NK-92 treated with Interleukin-12 subunit alpha and Interleukin-12 subunit beta, amount 100 ng/mL, for 24 hours (cell line): ENCODE measurements at regions not wholly inside any gene's neighbourhood (a gene's known extent, or its start where the extent isn't known, plus 50 kb on each side); places are given as distances from the start of the nearest gene placed in this dataset.

Source experiments
- DNase-seq: peaks from one replicate; lab custom pipeline; 2025; lab: John Stamatoyannopoulos, UW

DNA sequence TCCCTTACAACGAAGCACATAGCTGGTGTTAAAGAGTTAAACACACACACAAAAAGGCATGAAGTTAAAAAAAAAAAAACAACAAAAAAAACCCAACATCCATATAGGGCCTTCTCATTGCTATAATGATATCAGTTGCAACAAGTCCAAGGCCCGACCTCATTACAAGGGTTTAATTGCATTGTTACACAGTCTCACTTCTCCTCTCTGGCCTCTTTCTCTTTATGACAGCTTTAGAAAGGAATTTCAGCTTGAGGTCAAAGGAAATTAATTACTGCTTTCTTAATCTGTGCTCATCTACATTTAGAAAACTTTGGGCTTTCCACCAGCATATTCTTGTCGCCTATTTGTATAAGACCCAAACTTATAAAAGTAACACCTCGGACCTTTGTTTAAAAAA is 342.1 kb downstream of the NR2F2 start:
- no peak for DNase-seq

DNA sequence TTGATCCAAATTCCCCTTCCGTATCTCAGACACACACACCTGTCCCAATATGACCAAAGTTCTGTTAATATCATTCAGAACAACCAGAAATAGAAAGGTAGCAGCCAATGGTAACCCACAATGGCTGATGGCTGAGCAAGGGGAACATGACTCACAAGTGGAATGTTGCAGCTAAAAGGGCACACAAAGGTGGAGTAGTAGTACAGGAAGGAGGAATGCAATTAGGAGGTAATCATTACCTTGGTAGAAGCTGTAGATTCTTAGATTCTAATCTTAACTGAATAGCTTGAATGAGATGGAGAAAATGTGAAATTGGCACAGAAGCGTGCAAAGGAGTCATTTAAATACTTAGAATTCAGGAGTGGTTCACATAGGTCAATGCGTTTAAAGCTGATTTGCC is 347.9 kb downstream of the NR2F2 start:
- DNase-seq: no peak

DNA sequence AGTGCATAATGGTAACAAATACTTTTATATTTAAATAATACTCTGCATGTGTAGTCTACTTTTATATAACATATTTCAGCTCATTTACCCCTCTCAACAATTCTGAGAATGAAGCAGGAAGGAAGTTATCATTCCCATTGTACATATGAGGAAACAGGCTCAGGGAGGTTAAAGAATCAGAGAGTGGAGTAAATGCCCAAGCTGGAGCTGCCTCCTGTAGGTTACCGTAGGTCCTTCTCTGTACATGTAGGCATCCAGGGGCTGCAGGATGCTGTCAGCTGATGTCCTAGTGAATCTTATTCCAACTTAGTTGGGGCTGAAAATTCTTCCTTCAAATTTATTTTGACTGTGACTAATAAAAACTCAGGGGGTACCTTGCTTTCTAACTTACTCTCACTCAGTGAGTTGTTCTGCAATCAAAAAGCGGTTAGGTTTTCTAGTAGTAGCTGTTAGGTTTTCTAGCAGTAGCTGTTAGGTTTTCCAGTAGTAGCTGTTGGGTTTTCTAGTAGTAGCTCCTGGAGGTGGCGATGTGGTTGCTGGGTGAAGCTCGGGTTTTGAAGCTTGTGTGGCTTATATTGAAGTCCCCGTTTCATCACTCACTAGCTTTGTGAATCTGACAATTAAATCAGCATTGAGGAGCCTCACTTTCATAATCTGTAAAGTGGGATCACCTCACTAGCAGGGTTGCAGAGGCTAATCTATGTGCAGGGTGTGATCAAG is 357.0 kb downstream of the NR2F2 start:
- no peak for DNase-seq

DNA sequence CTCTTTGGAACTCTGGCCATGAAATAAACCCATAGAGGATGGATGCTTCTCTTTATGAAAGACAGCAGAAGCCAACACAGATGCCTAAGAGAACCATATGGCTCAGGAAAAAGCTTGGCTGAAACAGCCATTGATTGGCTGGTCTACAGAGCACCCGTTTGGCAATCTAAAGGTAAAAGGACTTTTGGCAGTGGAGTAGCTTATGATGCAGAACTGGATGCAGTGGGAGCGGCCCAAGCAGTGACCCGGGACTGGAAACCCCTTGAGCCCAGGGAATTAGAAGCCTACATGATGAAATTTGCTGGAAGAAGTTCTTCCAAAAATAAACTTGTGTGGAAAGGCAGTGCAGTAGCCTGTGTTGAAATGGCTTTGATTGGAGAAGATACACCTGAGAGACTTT is 360.2 kb downstream of the NR2F2 start:
- no peak for DNase-seq

DNA sequence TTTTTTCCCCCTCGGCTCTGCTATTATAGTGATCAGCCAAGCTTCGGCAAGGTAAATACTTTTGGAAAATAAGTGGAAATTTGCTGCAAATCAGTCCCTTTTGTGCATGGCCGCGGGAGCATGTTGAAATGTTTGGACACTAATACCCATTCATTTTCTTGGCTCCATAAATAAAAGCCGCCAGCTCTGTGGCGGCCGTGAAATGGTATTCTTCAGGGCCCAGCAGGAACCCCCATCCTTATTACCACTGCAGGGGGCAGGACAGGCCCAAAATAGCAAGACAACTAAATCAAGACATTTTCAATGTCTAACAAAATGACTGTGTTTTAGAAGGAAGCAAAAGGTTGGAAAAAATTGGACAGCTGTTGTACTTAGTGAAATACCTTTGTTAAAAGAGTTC is 362.3 kb downstream of the NR2F2 start:
- no peak for DNase-seq

DNA sequence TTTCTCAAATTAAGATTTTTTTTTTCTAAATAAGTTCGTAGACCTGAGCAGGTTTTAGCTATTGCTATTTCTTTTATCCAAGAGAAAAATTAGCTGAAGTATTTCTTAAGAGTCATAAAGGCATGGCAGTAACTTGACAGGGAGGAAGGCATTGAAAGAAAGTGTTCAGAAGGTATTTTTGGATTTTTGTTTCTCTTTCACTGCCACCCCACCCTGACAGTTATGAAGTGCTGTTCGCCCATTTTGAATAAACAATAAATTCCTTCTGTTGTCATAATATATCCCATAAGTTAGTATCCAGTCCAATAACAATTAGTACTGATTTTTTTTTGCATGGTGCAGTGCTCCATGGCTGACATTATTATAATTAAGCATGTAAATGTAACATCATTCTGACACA is 363.0 kb downstream of the NR2F2 start:
- no peak for DNase-seq

DNA sequence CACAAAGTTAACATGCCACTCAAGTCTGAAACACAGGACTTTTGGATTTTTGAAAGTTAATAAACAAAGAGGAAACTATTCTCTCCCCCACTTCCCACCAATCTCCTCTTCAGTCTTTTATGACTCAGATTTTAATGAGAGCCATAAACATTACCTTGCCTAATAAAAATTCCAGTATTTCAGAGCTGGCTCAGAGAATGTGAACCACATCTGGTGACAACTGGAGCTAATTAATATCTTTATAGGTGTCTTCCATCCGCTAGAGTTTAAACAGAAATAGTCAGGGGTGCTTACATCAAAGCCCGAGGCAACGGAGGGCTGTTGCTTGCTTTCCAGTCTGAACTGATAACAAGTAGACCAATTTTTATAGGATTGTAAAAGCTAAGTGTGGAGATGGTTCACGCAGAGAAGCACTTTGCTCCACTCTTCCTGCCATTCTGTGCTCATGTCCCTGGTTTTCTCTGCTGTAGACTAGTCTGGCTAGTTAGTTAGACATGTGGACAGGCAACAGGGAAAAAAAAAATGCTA is 363.6 kb downstream of the NR2F2 start:
- no peak for DNase-seq

DNA sequence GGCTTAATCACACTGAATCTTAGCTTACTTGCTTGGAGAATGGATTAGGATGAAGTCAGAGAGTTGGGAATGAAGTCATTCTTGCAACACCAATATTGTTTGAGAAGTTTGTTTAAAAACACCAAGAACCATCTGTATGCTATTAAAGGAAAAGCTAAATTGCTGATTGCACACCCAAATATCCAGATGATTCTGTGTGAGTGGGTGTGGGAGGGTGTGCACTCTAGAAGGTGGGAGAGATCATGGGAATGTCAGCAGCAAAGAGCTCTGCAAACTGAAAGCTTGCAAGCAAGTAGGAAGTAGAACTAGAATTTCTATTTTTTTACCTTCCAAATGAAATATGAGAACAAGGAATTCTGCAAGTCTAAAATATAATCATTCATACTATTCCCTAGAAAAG is 364.9 kb downstream of the NR2F2 start:
- no peak for DNase-seq

DNA sequence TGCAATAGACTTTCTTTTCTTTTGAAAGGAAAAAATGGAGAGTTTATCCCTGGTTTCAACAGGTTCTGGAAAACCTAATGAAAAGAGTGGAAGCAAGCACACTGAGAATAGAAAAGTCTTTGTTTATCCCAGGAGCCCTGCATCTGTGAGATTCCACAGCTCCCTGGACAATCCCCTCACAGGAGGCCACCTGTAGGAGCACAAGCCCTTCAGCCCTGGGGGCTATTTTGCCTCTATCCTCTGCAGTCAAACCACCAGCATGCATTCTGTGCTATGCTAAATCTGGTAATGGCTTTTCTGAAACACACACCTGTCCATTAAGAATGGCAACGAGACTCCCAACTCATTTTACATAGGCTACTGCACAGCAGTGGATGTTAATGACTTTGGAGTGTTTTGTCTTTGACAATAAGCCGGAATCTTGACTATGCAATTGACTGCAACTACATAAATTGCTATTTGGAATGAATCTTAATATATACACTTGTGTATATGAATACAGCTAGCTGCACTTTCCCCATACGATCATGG is 369.4 kb downstream of the NR2F2 start:
- no peak for DNase-seq

DNA sequence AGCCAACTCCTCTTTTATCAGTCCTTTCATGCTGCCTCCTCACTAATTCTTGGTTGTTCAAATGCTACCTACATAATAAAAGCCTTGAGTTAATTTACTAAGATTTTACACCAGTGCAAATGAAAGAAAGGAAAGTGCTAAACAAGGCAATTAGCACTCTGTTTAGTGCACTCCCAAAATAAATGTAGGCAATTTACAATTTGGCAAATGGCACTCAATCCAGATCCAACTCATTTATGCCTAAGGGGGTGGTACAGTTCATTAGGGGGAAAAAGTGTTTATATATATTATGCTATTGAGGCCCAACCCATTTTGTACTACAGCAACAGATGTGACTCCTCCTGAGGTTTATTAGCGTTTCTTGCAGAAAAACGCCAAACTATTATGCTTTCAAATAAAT is 370.1 kb downstream of the NR2F2 start:
- DNase-seq: no peak

DNA sequence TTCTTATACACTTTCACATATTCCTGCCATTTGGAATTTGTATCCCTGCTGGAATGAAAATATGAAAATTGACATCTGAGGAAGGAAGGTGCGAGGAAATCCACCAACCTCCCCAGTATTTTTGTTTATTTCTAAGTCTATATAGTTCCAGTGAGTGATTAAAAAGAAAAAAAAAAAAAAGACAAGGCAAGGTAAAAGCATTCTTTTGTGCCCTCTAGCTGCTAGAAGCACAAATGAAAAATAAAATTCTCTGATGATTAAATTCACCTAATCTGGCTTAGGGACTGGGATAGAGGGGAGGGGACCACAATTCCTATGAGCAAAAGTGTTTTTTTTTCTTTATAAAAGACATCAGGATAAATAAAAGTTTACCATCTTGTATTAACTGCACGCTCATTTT is 370.9 kb downstream of the NR2F2 start:
- DNase-seq: no peak

DNA sequence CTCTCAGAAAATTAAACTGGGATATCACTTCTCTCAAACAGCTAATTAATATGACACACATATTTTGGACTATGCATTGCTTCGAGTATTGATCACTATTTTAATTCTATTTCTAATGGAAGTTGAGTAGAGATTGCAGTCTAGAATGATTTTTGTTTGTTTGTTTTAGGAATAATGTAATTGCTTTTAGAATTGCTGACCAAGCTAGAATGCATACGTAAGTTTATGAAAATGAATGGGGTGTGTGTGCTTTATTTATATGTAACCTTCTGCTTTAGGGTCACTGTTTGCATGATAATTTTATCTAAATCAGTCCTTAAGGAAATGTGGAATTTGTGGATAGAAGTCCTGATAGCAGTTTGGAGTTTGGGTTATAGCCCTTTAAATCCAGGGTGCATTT is 371.4 kb downstream of the NR2F2 start:
- no peak for DNase-seq

DNA sequence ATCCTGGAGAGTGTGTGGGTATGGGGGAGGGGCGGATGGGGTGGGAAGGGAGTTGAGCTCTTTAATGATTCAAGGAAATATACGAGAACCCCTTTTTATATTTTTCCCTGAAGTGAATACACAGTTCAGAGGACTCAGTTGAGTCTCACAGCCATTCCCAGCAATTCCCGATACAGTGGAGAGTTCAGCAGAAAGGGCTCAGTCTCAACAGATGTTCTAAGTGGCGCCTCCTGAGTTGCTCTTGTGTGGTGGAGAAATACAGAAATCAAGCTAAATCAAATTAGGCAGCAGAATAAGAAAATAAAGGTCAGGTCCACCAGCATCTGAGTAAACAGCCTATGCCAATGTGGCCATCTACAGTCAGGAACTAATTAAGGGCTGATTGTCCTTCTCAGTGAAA is 372.1 kb downstream of the NR2F2 start:
- no peak for DNase-seq

DNA sequence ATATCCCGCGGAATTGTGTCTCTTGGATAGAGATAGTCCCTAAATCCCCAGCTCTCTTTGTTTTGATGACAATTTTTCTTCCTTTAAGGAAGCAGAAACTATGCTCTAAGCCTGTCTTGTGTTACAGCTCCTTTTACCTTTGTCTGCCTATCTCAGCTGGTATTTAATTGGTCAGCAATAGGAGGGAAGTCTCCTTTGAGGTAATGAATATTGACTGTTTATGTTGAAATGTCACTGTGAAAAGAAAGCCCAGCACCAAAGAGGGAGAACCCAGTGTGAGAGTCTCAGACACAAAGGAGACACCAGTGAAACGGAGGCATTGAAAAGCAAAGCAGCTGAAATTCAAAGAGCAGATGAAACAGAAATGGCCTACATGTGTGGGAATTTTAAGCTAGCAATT is 372.6 kb downstream of the NR2F2 start:
- DNase-seq: no peak

DNA sequence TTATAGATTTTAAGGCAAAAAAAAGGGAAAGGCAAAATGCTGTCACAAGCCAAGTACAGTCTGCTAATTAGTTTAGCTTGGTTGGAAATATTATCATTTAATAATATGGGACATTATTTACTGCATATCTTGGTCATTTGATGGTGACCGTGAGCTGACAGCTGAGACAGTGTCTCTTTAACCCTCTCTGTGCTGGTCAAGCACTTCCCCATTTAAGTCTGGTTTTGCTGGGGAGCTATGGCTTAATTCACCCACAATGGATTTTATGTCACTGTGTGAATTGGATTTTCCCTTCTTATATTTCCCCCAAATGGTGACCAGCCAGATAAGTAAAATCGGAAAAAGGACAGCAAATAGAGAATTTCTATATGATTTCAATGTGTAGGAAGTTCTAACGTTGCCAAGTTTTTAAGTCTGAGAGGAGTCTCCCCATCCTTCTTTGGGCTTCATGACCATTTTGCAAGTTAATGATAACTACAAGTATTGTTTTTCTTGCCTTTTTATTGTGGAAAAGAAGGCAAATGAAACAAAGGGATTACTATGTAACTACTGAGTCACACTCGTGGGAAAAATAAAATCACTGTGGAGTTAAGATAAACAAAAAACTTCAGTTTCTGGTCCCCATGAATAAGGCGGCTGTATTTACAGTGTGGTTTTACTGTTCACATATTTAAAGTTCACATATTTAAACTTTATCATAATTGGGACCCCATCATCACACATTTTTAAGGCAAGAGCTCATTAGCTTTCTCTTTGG is 373.5 kb downstream of the NR2F2 start:
- no peak for DNase-seq

DNA sequence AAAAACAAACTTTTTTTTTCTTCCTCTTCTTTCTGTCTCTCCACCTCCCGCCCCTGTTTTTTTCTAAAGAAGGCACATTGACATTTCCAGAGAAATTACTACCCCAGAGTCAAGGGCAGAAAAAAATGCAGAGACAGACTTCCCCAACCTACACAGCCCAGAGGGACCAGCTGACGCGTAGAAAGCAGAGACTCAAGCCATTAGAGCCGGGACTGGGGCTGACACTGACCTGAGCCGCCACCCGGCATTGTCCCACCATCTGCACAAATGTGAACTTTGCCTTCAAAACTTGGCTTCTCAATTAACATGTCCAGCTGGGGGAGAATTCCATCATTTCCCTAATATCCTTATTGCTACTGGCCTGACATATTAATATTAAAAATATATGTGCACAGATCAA is 385.6 kb downstream of the NR2F2 start:
- no peak for DNase-seq

DNA sequence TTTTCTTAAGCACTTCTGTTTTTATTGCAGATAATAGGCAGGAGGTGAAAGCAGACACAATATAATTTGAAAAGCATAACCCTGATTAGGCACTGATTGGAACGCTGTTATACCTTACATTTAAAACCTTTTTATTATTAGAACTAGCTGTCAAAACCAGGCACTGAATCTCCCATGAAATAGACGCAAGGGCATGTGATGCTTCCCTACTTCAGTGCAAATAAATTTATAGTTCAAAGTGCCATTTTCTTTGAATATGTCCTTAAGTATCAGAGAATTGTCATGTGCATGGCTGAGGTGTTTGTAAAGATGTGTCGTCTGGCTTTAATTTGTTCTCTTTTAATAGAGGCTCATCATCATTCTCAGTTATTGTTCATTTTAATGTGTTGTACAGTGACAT is 386.0 kb downstream of the NR2F2 start:
- DNase-seq: no peak

DNA sequence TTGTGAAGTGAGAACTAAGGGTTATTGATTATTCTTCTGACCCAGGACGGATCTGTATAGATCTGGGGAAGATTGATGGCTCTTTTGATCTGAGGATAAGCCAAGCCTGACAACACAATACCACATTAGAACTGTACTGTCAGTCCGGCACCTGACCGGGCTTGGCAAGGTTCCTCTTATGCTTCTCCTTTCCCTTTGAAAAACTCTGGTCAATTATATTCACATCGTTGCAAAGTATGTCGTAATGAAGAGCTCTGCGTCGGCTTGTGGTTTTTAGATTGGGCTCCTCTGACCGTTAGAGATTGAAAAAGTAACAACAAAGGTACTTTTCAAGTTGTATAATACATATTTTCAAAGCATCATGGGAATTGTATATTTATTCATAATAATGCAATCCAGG is 389.8 kb downstream of the NR2F2 start:
- DNase-seq: no peak

DNA sequence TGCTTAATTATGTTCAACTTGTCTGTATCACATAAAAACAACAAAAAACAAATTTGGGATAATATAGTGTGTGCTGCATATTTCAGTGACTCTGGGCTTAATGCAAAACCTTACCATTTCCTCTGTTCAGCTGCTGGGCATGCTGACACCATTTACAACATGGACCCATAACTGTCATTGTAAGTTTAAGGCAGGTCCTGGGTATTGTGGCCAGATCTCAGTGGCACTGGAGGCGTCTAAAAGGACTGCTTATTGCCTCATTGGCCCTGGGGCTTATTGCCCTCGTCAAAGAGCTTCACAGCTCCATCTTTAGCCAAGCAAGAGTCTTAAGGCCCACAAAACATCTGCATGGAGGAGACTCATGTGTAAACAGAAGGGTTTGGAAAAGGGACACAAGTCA is 390.2 kb downstream of the NR2F2 start:
- no peak for DNase-seq

DNA sequence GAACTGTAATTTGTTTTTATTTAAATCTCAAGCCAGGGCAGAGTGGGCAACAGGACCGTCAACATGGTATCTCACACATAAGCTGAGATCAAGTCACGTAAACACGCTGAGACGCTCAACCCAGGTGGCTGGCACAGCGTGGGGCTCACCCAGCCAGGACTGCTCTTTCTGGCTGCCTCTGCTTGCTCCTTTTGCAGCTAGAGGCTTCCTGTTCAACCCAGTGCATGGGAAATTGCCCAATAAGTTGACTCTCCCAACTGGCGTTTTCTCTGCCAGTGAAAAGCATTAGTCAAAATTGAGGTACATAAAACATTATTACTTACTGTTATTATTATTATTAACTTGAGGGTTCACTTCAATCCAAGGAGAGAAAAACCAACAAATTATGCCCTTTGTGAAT is 398.1 kb downstream of the NR2F2 start:
- DNase-seq: no peak

DNA sequence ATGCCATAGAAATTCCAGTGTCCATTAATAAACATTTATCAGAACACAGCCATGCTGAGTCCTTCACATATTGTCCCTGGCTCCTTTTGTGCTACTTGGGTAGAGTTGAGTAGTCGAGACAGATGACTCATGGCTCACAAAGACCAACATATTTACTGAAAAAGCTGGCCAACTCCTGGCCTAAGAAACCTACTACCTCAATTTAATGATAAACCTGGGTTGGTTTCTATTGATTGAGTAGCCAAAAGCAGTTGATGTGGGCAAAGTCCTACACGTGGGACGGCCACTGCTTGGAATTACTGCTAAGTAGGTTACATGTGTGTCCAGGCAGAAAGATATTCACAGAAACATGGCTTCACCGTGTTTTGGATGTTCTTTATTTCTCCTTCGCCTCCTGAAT is 402.2 kb downstream of the NR2F2 start:
- no peak for DNase-seq

DNA sequence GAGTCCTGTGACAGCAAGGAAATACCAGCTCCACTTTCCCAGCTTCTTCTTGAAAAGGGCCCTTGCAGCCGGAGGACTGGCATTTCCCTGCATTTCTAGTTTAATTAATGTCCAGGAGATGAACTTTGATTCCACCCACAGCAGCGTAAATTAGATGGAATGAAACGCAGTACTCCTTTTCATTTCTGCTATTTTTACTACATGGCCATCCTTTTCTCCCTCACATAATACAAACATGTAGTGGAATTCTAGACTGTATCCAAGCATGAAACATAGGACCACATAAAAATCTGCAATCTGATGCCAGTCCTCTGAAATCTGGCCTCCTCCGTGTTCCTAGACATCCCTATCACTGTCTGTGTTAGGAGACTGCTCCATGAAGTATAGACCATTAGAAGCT is 403.2 kb downstream of the NR2F2 start:
- DNase-seq: no peak

DNA sequence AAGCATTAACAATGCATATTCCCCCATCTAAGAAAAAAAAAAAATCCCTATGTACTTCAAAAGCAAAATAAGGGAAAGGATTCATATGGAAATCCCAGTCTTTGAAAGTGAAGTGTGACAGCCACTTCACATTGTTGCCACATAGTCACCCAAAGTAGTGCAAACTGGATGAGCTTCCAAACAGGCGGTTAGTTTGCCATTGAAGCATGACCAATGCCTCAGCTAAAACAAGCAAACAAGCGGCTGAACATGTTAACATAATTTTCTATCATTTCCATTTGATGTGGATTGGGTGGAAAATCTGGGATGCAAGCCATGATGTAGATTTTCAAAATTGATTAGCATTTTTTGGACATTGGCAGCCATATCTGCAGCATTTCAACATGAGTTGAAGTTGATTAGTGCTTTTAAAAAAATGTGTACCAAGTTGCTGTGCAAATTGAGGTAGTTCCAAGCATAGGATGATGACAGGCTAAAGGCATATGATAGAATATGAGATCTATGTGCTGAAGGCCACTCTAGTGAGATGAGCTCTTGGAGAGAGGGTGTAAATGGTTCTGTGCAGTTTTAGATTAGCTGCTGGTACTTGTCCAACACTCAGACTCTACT is 405.2 kb downstream of the NR2F2 start:
- no peak for DNase-seq
